ENCODE measurements at regions not wholly inside any gene's neighbourhood (a gene's known extent, or its start where the extent isn't known, plus 50 kb on each side); places are given as distances from the start of the nearest gene placed in this dataset.

DNA sequence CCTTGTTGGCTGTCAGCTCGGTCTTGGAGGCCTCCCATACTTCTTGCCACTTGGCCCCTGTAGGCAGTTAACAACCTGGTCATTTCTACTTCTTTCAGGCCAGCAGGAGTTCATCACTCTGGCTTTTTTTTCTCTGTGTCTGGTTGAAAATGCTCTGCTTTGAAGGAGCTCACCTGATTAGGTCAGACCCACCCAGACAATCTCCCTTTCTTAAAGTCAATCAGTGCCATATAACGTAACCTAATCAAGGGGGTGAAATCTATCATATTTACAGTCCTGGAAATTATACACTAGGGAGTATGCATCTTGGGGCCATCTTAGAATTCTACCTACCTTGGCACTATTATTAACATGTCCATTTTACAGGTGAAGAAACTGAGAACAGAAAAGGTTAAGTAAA, 155.4 kb downstream of the SREK1 start:
- ChIA-PET POLR2A (ENCODE audit: low non-redundant PET) (no interaction called here), CTCF (no interaction called here)
- no peak for DNase-seq (ENCODE audit: low spot score)
- TF ChIP-seq, protein P1, sequence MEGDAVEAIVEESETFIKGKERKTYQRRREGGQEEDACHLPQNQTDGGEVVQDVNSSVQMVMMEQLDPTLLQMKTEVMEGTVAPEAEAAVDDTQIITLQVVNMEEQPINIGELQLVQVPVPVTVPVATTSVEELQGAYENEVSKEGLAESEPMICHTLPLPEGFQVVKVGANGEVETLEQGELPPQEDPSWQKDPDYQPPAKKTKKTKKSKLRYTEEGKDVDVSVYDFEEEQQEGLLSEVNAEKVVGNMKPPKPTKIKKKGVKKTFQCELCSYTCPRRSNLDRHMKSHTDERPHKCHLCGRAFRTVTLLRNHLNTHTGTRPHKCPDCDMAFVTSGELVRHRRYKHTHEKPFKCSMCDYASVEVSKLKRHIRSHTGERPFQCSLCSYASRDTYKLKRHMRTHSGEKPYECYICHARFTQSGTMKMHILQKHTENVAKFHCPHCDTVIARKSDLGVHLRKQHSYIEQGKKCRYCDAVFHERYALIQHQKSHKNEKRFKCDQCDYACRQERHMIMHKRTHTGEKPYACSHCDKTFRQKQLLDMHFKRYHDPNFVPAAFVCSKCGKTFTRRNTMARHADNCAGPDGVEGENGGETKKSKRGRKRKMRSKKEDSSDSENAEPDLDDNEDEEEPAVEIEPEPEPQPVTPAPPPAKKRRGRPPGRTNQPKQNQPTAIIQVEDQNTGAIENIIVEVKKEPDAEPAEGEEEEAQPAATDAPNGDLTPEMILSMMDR (conservative IDR thresholded peaks at IDR 0.05; ENCODE audit: low read depth) = no peak
- H3K27ac ChIP-seq = no peak overlapping the region

DNA sequence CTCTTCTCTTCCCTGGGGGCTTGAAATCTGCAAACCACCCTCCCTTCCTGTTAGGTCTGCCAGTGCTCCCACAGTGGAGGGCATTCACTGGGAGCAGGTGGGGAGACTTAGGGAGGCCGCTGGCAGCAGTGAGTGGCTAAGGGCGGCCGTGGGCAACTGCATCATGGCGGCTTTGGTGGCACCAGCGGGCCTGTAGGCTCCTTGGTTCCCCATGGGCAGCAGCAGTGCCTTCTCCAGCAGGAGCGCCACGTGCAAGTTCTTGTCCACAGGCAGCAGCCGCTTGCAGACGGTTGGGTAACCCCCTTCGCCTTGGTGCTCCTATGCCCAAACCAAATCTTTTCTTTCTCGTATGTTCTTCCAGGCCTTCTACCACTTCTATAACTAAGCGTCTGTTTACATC, 158.2 kb downstream of the SREK1 start:
- CTCF ChIA-PET = interaction anchor here (0.6 kb wide), 1 partner anchor 199 kb away, joined by 4 read pairs; no protein-coding TSS in a partner anchor
- TF ChIP-seq, protein P1 (conservative IDR thresholded peaks at IDR 0.05; ENCODE audit: low read depth) = no peak
- no peak for DNase-seq (ENCODE audit: low spot score)
- H3K27ac ChIP-seq = no peak overlapping the region
- POLR2A ChIA-PET (ENCODE audit: low non-redundant PET) = no interaction called here

DNA sequence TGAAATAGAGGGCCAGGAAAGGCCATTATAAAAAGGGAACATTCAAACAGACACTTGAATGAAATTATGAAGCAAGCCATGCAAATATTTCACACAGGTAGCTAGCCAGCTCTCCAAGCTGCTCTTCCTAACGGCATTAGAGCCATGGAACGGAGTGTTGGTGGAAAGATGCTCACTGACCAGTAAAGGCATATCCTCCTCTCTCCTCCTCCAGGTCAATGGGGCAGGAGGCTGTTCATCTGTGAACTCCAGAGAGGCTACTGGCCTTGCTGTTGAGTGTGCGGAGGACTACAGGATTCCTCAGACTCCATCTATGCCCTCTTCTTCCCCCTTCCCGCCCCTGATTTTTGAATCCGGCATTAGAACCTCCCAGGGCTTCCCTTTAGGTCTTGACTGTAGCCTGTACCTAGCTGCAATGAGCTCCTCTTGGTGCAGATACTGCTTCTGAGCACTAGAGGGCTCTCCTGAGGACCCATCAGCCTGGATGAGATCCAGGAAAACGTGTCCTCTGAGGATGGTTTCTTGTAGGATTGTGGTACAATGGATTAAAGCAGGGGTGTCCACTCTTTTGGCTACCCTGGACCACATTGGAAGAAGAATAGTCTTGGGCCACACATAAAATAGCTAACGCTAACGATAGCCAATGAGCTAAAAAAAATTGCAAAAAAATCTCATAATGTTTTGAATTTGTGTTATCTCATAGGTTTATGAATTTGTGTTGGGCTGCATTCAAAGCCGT, 162.2 kb downstream of the SREK1 start:
- H3K27ac ChIP-seq = no peak overlapping the region
- ChIA-PET POLR2A (ENCODE audit: low non-redundant PET) (no interaction called here), CTCF (interaction anchor here (0.5 to 4.6 kb wide), 33 partner anchors 11 to 943 kb away, joined by 3 to 68 read pairs (median 4); no protein-coding TSS in a partner anchor)
- TF ChIP-seq, protein P1 (conservative IDR thresholded peaks at IDR 0.05; ENCODE audit: low read depth) = peak; percentile 94
- DNase-seq (ENCODE audit: low spot score) = peak; percentile 86

DNA sequence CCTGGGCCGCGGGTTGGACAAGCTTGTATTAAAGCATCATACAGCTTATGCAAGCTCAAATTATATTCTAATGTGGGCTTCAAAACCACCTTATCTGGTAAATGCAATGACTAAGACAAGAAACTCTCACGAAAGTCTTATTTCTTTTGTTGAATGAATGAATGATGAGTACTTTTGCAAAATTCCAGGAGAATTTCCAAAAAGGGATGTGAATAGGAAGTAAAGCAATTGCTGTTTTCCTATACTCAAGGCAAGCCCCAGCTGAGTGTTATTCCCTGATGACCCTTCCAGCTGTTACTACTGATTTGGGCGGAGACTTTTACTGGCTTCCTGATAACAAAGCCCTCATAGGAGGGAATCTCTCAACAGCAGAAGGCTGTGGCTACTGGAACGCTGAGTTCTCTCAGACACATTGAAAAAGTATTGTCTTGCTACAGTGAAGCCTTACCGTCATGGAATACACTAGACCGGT, 162.8 kb downstream of the SREK1 start:
- H3K27ac ChIP-seq = no peak overlapping the region
- POLR2A ChIA-PET (ENCODE audit: low non-redundant PET) = no interaction called here
- CTCF ChIA-PET = interaction anchor here (0.6 to 4.6 kb wide), 21 partner anchors 9 to 560 kb away, joined by 3 to 68 read pairs (median 4); no protein-coding TSS in a partner anchor
- no peak for DNase-seq (ENCODE audit: low spot score)
- TF ChIP-seq, protein P1 (conservative IDR thresholded peaks at IDR 0.05; ENCODE audit: low read depth) = no peak

DNA sequence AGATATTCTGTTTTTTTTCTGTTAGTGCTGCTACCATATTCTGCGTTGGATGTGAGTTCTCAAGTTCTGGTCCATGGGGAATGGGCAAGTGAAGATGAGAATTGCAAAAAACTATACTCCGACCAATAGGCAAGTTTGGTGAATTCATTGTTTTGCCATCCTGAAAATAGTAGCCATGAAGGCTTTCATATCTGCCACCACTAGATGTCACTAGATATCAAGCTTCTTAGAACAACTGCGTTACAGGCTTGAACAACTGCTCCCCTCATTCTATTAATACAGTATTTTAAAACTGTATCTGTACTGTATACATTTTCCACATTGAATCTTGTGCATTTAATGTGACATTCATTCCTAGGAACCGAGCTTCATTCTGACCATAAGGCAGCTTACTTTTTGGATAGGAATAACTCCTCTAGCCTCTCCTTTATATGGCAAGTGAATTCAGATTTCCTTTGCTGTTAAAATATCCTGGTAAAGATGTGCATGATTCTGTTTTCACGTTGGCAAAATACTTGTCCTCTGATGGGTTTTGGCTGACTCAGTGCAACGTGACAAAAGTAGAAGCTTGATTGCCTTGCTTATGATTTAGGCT, 163.6 kb downstream of the SREK1 start:
- TF ChIP-seq, protein P1 (conservative IDR thresholded peaks at IDR 0.05; ENCODE audit: low read depth) = peak; percentile 96
- no peak overlapping the region for H3K27ac ChIP-seq
- POLR2A ChIA-PET (ENCODE audit: low non-redundant PET) = no interaction called here
- CTCF ChIA-PET = interaction anchor here (0.6 to 4.6 kb wide), 17 partner anchors 9 to 670 kb away, joined by 3 to 68 read pairs (median 6); no protein-coding TSS in a partner anchor
- peak; percentile 69 for DNase-seq (ENCODE audit: low spot score)

DNA sequence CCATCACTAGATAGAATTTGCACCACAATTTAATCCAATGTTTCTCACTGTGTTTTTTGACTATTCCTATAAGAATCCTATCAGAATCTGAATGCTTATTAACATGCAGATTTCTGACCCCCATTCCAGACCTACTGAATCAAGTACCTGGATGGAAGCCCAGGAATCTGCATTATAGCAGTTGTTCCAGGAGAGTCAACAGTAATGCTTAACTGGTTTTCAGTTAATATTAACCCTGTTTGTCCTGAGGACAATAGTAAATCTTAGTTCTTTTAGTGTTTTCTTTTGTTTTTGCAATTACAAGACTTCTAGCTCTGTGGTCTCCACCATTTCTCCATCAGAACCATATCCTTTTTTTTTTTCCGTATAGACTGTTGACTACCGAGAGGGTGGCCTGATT, 168.2 kb downstream of the SREK1 start:
- DNase-seq (ENCODE audit: low spot score) = no peak
- ChIA-PET CTCF (interaction anchor here (0.7 kb wide), 1 partner anchor 304 kb away, joined by 5 read pairs; no protein-coding TSS in a partner anchor), POLR2A (ENCODE audit: low non-redundant PET) (no interaction called here)
- TF ChIP-seq, protein P1 (conservative IDR thresholded peaks at IDR 0.05; ENCODE audit: low read depth) = no peak
- H3K27ac ChIP-seq = no peak overlapping the region

Data from RWPE1 (cell line).